H1 (cell line): ENCODE measurements at regions not wholly inside any gene's neighbourhood (a gene's known extent, or its start where the extent isn't known, plus 50 kb on each side); places are given as distances from the start of the nearest gene placed in this dataset.

Experiments used
- CTCF ChIA-PET: fragments of 300-600 bp; sonication (Branson Sonifier 250); formaldehyde crosslinking; loops from one replicate; lab custom pipeline; 2021; ENCODE audit not compliant: partially characterized antibody; lab: Charles Lee
- POLR2A ChIA-PET: fragments of 300-600 bp; sonication (Branson Sonifier 250); formaldehyde crosslinking; loops from one replicate; lab custom pipeline; 2021; ENCODE audit warnings: inconsistent platforms; ENCODE audit not compliant: partially characterized antibody; lab: Charles Lee
- DNase-seq, 2 experiments: peaks; one replicate each; pipeline versions ENCODE4 v3.0.0 to v3.0.0-alpha.2; 2010 to 2022; ENCODE audit warnings: low spot score in 2 of 2, low read depth in 1 of 2, mixed read lengths in 1 of 2
- FAIRE-seq: peaks from 2 replicates; lab custom pipeline; 2011; peaks lifted over from hg19 to GRCh38; lab: Jason Lieb, UNC
- H2AFZ ChIP-seq: 2 replicates; pipeline ENCODE4 v1.8.1; 2012; ENCODE audit warnings: low read length, inconsistent platforms
- H2AK5ac ChIP-seq: 2 replicates; pipeline ENCODE4 v1.6.1; 2013; ENCODE audit warnings: low read depth, low read length
- H2BK120ac ChIP-seq: replicated peaks from 2 replicates; pipeline ENCODE3; 2013; ENCODE audit warnings: low read depth, low read length, inconsistent platforms
- H2BK12ac ChIP-seq: 2 replicates; pipeline ENCODE4 v1.6.1; 2013; ENCODE audit warnings: low read depth, low read length
- H2BK15ac ChIP-seq: 2 replicates; pipeline ENCODE4 v1.6.1; 2013; ENCODE audit warnings: low read length
- H2BK20ac ChIP-seq: 2 replicates; pipeline ENCODE4 v1.6.1; 2013; ENCODE audit warnings: low read length
- H2BK5ac ChIP-seq: 2 replicates; pipeline ENCODE4 v1.6.1; 2013; ENCODE audit warnings: low read depth, low read length
- H3K14ac ChIP-seq: 2 replicates; pipeline ENCODE4 v1.6.1; 2013; ENCODE audit warnings: inconsistent platforms; ENCODE audit not compliant: insufficient read length
- H3K18ac ChIP-seq: 2 replicates; pipeline ENCODE4 v1.6.1; 2013; ENCODE audit warnings: low read length; ENCODE audit errors: extremely low read depth
- H3K23ac ChIP-seq: 2 replicates; pipeline ENCODE4 v1.6.1; 2013; ENCODE audit warnings: inconsistent platforms; ENCODE audit not compliant: insufficient read length
- H3K23me2 ChIP-seq: 2 replicates; pipeline ENCODE4 v1.6.1; 2013; ENCODE audit warnings: low read depth, low read length
- H3K27ac ChIP-seq: 2 replicates; pipeline ENCODE4 v1.6.1; 2011; ENCODE audit warnings: low read depth, low read length, inconsistent platforms
- H3K27me3 ChIP-seq, 4 experiments: replicated peaks in 1 of 4; 1 replicate in 1 of 4; 2 replicates in 3 of 4; pipeline versions ENCODE4 v1.6.1 to v1.8.1; 2011 to 2013; ENCODE audit warnings: low read length in 3 of 4, mild to moderate bottlenecking in 3 of 4, inconsistent platforms in 2 of 4, mixed read lengths in 2 of 4, moderate library complexity in 1 of 4; ENCODE audit not compliant: control insufficient read depth in 3 of 4, insufficient read depth in 3 of 4; ENCODE audit errors: extremely low read depth in 1 of 4
- H3K36me3 ChIP-seq, 4 experiments: 2 replicates each; pipeline versions ENCODE4 v1.6.1 to v1.8.1; 2011 to 2013; ENCODE audit warnings: mild to moderate bottlenecking in 4 of 4, low read length in 3 of 4, moderate library complexity in 2 of 4, control low read depth in 1 of 4, inconsistent platforms in 1 of 4; ENCODE audit not compliant: insufficient read depth in 4 of 4, control insufficient read depth in 2 of 4
- H3K4ac ChIP-seq: replicated peaks from 2 replicates; pipeline ENCODE3; 2013; ENCODE audit warnings: low read length, low read depth, mixed read lengths, inconsistent platforms; ENCODE audit not compliant: insufficient read length
- H3K4me1 ChIP-seq, 4 experiments: replicated peaks in 1 of 4; 1 replicate in 1 of 4; 2 replicates in 3 of 4; pipeline versions ENCODE4 v1.6.1 to v1.8.1; 2011 to 2013; ENCODE audit warnings: low read length in 3 of 4, inconsistent platforms in 2 of 4, mixed read lengths in 1 of 4; ENCODE audit not compliant: insufficient read depth in 4 of 4, control insufficient read depth in 3 of 4
- H3K4me2 ChIP-seq, 2 experiments: 2 replicates each; pipeline versions ENCODE4 v1.6.1 to v1.8.1; 2011 to 2013; ENCODE audit warnings: low read depth in 2 of 2, low read length in 2 of 2, control low read depth in 1 of 2, inconsistent platforms in 1 of 2, mild to moderate bottlenecking in 1 of 2; ENCODE audit not compliant: insufficient read depth in 1 of 2
- H3K4me3 ChIP-seq, 4 experiments: fragments of 200-600, 300-600 bp in 1 of 4; sonication (generic), shearing (Covaris generic), sonication (Bioruptor Twin) in 1 of 4; 2 replicates each; pipeline versions ENCODE4 v1.5.1 to v1.8.1; 2011 to 2016; ENCODE audit warnings: low read length in 4 of 4, low read depth in 3 of 4, control low read depth in 2 of 4, inconsistent platforms in 2 of 4, mild to moderate bottlenecking in 2 of 4, mixed read lengths in 1 of 4, moderate library complexity in 1 of 4; ENCODE audit not compliant: insufficient read depth in 2 of 4; ENCODE audit errors: extremely low read depth in 1 of 4
- H3K56ac ChIP-seq: replicated peaks from 2 replicates; pipeline ENCODE3; 2013; ENCODE audit warnings: low read depth, mild to moderate bottlenecking, mixed read lengths, low read length, inconsistent platforms; ENCODE audit not compliant: insufficient read length
- H3K79me1 ChIP-seq: 2 replicates; pipeline ENCODE4 v1.6.1; 2013; ENCODE audit warnings: low read depth, low read length, control low read depth
- H3K79me2 ChIP-seq, 2 experiments: 2 replicates each; pipeline versions ENCODE4 v1.6.1 to v1.8.1; 2012 to 2013; ENCODE audit warnings: low read length in 2 of 2, mild to moderate bottlenecking in 2 of 2, inconsistent platforms in 1 of 2; ENCODE audit not compliant: insufficient read depth in 2 of 2, control insufficient read depth in 1 of 2
- H3K9ac ChIP-seq, 4 experiments: replicated peaks in 1 of 4; 1 replicate in 1 of 4; 2 replicates in 3 of 4; pipeline versions ENCODE4 v1.6.1 to v1.8.1; 2011 to 2013; ENCODE audit warnings: low read depth in 3 of 4, low read length in 3 of 4, control low read depth in 2 of 4, mild to moderate bottlenecking in 2 of 4, moderate library complexity in 2 of 4, inconsistent platforms in 1 of 4; ENCODE audit errors: extremely low read depth in 1 of 4
- H3K9me3 ChIP-seq, 2 experiments: 2 replicates each; pipeline versions ENCODE4 v1.6.1 to v1.8.1; 2012 to 2013; ENCODE audit warnings: mild to moderate bottlenecking in 2 of 2, moderate library complexity in 2 of 2, control low read depth in 1 of 2, inconsistent platforms in 1 of 2, low read depth in 1 of 2, low read length in 1 of 2, mixed read lengths in 1 of 2; ENCODE audit not compliant: insufficient read depth in 2 of 2
- H4K20me1 ChIP-seq, 2 experiments: replicated peaks in 1 of 2; 2 replicates each; pipeline versions ENCODE3 to v1.8.1; 2011 to 2013; ENCODE audit warnings: inconsistent platforms in 2 of 2, low read length in 2 of 2, mild to moderate bottlenecking in 1 of 2; ENCODE audit not compliant: insufficient read depth in 2 of 2, control insufficient read depth in 1 of 2
- H4K5ac ChIP-seq: 2 replicates; pipeline ENCODE4 v1.6.1; 2013; ENCODE audit warnings: low read length, low read depth, mixed read lengths, inconsistent platforms; ENCODE audit not compliant: insufficient read length
- H4K8ac ChIP-seq: 2 replicates; pipeline ENCODE4 v1.8.0; 2013; ENCODE audit warnings: mild to moderate bottlenecking, moderate library complexity, low read length, inconsistent platforms; ENCODE audit not compliant: insufficient read depth; ENCODE audit errors: extremely low read depth
- H4K91ac ChIP-seq: replicated peaks from 2 replicates; pipeline ENCODE3; 2013; ENCODE audit warnings: low read length, mixed read lengths, inconsistent platforms; ENCODE audit not compliant: insufficient read length
- BRCA1 ChIP-seq: IDR thresholded peaks from 2 replicates; pipeline ENCODE4 v1.6.1; 2012; ENCODE audit warnings: low read depth, low read length, improper control_type of control experiment
- CREB1 ChIP-seq: IDR thresholded peaks from 2 replicates; pipeline ENCODE4 v1.6.1; 2012; ENCODE audit warnings: inconsistent platforms
- CTBP2 ChIP-seq: IDR thresholded peaks from 2 replicates; pipeline ENCODE4 v1.7.0; 2011; ENCODE audit warnings: borderline replicate concordance, mild to moderate bottlenecking, moderate library complexity, mixed read lengths, low read length; ENCODE audit not compliant: insufficient read depth, insufficient read length
- SUZ12 ChIP-seq: fragments of 200-600 bp; sonication (generic); IDR thresholded peaks from 2 replicates; pipeline ENCODE4 v1.6.1; 2012; ENCODE audit warnings: mild to moderate bottlenecking, inconsistent platforms, low read length, moderate library complexity, mixed read lengths
- WGBS, 2 experiments: shearing (Covaris generic) in 1 of 2; methylation state at CpG; one replicate each; pipeline versions ENCODE4 v1.1.6 to v1.1.7; 2013 to 2015; ENCODE audit warnings: low lambda C conversion rate in 2 of 2, mixed read lengths in 2 of 2, inconsistent platforms in 1 of 2, low coverage in 1 of 2, missing lambda C conversion rate in 1 of 2; ENCODE audit not compliant: insufficient replicate concordance in 2 of 2, insufficient coverage in 1 of 2, insufficient read length in 1 of 2; ENCODE audit errors: extremely low coverage in 1 of 2, missing lambda C conversion rate in 1 of 2; 5-methylcytosine and 5-hydroxymethylcytosine counted together
- TF ChIP-seq, protein P1 (sequence below): IDR thresholded peaks from 2 replicates; pipeline ENCODE4 v1.6.1; 2012; ENCODE audit warnings: inconsistent platforms
- TF ChIP-seq, protein P2 (sequence below): IDR thresholded peaks from 2 replicates; pipeline ENCODE4 v1.6.1; 2011; ENCODE audit warnings: low read depth, mild to moderate bottlenecking, low read length; ENCODE audit not compliant: insufficient read depth
- TF ChIP-seq, protein P3 (sequence below), 3 experiments: IDR thresholded peaks; 1 replicate in 2 of 3; 2 replicates in 1 of 3; pipeline versions ENCODE4 v1.5.1 to v1.6.1; 2011; ENCODE audit warnings: low read length in 3 of 3, mild to moderate bottlenecking in 3 of 3, inconsistent platforms in 2 of 3, low read depth in 1 of 3, moderate library complexity in 1 of 3; ENCODE audit not compliant: insufficient read depth in 1 of 3; ENCODE audit errors: control extremely low read depth in 1 of 3

DNA sequence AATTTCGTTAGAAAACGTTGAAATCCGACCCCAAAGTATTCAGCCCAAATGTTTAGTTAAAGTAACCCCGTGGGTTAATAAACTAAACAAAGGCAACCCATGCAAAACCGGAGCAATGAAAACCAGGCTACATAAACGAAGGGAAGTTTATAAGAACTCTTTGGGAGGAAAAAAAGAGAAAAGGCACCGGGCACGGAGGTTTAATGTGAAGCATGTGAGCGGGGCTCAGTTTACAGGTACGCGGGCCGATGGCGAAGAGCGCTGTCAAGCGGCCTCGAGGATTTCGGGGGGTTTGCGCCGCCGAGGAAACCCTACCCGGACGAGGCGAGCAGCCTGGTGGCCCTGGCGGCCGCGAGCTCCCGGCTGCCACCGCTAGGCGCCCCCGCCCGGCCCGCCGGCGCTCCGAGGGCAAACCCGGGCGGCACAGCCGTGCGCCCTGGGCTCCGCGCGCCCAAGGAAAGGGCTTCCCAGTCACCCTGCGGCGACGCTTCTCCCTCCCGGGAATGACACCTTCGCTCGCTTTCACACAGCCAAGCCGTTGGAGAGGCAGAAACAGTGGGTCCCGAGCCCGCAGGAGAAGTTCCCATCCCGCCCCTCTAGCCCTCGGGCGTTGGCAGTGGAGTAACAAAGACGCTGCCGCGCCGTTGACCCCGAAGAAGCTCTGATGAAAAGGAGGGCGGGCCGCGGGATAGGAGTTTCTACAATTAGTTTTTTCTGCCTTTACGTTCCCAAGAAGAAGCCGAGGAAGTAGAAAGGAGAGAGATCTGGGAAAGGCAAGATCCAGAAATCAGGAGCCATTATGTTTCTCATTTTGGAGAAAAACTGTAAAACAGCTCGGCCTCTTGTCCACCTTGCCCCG lies 126.0 kb downstream of the TMEM174 start:
- H2AFZ ChIP-seq, result no peak overlapping the region
- no peaks in the 10 kb centered on the region for H3K79me1 ChIP-seq
- no peak overlapping the region for H3K23ac ChIP-seq
- no peaks in the 10 kb centered on the region for H3K79me2 ChIP-seq
- 2% methylated on average over 56 of the region's 66 CpGs; no CpG with 5 or more reads in 1 of the 2 experiments for WGBS, 2 experiments
- peaks cover 77 to 95% (median 94%) of the 10 kb centered on the region in 4 experiments for H3K27me3 ChIP-seq
- no peak overlapping the region for H2BK5ac ChIP-seq
- ChIA-PET POLR2A (interaction anchor here (1.0 to 1.1 kb wide), 2 partner anchors 67 to 208 kb away, joined by 3 to 5 read pairs; no protein-coding TSS in a partner anchor), CTCF (interaction anchor here (0.8 to 3.2 kb wide), 20 partner anchors 9 to 215 kb away, joined by 3 to 10 read pairs (median 4); partner anchors contain the start of gene FOXD1)
- H3K14ac ChIP-seq, result no peak overlapping the region
- H4K91ac ChIP-seq, result no peak overlapping the region
- H3K4ac ChIP-seq, result no peak overlapping the region
- no peak overlapping the region for H2BK20ac ChIP-seq
- no peak overlapping the region for H3K9ac ChIP-seq
- peaks cover 5 to 11% of the 10 kb centered on the region in 2 experiments for H4K20me1 ChIP-seq
- H2BK120ac ChIP-seq, result no peak overlapping the region
- H2BK12ac ChIP-seq, result no peak overlapping the region
- peaks cover 5% of the 10 kb centered on the region; the same call in 1 of the 2 replicates for H3K23me2 ChIP-seq
- H4K8ac ChIP-seq, result no peak overlapping the region
- FAIRE-seq (no peak), DNase-seq (peak in 1 of 2 experiments; percentile 77)
- H3K27ac ChIP-seq, result no peak overlapping the region
- H4K5ac ChIP-seq, result no peak overlapping the region
- H3K36me3 ChIP-seq, result peaks cover 0 to 6% (median 0%) of the 10 kb centered on the region in 4 experiments; a peak in 1 of 8 replicates
- H3K9me3 ChIP-seq, result no peaks in the 10 kb centered on the region
- H2BK15ac ChIP-seq, result no peak overlapping the region
- peak overlapping the region; percentile 20 to 54 (median 32); a peak in 6 of 8 replicates for H3K4me3 ChIP-seq
- no peak overlapping the region for H2AK5ac ChIP-seq
- H3K4me1 ChIP-seq, result peaks cover 12 to 19% (median 15%) of the 10 kb centered on the region in 4 experiments
- H3K4me2 ChIP-seq, result peak overlapping the region; percentile 86 to 87
- no peak overlapping the region for H3K56ac ChIP-seq
- 0 out of 2 replicates have a peak overlapping the region, but pooled peaks have one; percentile 44 for H3K18ac ChIP-seq
- TF ChIP-seq SUZ12 (peak; percentile 82), CTBP2 (peak; percentile 93), CREB1 (no peak), BRCA1 (no peak)
- TF ChIP-seq, protein P1, sequence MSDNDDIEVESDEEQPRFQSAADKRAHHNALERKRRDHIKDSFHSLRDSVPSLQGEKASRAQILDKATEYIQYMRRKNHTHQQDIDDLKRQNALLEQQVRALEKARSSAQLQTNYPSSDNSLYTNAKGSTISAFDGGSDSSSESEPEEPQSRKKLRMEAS, result peak; percentile 51; the same call in 1 of the 2 replicates
- TF ChIP-seq, protein P2, sequence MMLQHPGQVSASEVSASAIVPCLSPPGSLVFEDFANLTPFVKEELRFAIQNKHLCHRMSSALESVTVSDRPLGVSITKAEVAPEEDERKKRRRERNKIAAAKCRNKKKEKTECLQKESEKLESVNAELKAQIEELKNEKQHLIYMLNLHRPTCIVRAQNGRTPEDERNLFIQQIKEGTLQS, result no peak
- TF ChIP-seq, protein P3, sequence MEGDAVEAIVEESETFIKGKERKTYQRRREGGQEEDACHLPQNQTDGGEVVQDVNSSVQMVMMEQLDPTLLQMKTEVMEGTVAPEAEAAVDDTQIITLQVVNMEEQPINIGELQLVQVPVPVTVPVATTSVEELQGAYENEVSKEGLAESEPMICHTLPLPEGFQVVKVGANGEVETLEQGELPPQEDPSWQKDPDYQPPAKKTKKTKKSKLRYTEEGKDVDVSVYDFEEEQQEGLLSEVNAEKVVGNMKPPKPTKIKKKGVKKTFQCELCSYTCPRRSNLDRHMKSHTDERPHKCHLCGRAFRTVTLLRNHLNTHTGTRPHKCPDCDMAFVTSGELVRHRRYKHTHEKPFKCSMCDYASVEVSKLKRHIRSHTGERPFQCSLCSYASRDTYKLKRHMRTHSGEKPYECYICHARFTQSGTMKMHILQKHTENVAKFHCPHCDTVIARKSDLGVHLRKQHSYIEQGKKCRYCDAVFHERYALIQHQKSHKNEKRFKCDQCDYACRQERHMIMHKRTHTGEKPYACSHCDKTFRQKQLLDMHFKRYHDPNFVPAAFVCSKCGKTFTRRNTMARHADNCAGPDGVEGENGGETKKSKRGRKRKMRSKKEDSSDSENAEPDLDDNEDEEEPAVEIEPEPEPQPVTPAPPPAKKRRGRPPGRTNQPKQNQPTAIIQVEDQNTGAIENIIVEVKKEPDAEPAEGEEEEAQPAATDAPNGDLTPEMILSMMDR (IDR thresholded peaks at IDR 0.05; ENCODE audit: control extremely low read depth in 1 of 3, insufficient read depth in 1 of 3, low read depth in 1 of 3, low read length in 3 of 3), result peak; percentile 42 to 52 (median 48)
